HepG2 (cell line): ENCODE measurements at regions not wholly inside any gene's neighbourhood (a gene's known extent, or its start where the extent isn't known, plus 50 kb on each side); places are given as distances from the start of the nearest gene placed in this dataset.

ENCODE experiments used
- AGO1 ChIP-seq: fragments of 200-400 bp; formaldehyde crosslinking; IDR thresholded peaks from 2 replicates; pipeline ENCODE4 v1.6.1; 2017; ENCODE audit warnings: mild to moderate bottlenecking, low read depth, low read length, moderate library complexity; ENCODE audit not compliant: poor library complexity, severe bottlenecking
- AKNA ChIP-seq: sonication (generic); formaldehyde crosslinking; IDR thresholded peaks from 2 replicates; pipeline ENCODE4 v1.4.0; 2020; ENCODE audit warnings: missing genetic modification reagents, borderline replicate concordance
- ATAD3A ChIP-seq: sonication (generic); formaldehyde crosslinking; IDR thresholded peaks from 2 replicates; pipeline ENCODE4 v1.4.0; 2020; ENCODE audit warnings: missing genetic modification reagents
- CEBPZ ChIP-seq: IDR thresholded peaks from 2 replicates; pipeline ENCODE4 v1.6.1; 2012; ENCODE audit warnings: low read length, improper control_type of control experiment
- CENPX ChIP-seq: sonication (generic); formaldehyde crosslinking; IDR thresholded peaks from 2 replicates; pipeline ENCODE4 v1.9.0; 2021; ENCODE audit warnings: mild to moderate bottlenecking, missing genetic modification reagents, moderate library complexity
- FOXA1 ChIP-seq, 2 experiments: fragments of 450-650 bp in 1 of 2; sonication (generic) in 1 of 2; formaldehyde crosslinking in 1 of 2; IDR thresholded peaks; 2 replicates each; pipeline versions ENCODE4 v1.4.0 to v1.6.1; 2016 to 2020; ENCODE audit warnings: missing genetic modification reagents in 1 of 2
- GMEB2 ChIP-seq: IDR thresholded peaks from 2 replicates; pipeline ENCODE4 v1.6.1; 2016; ENCODE audit warnings: missing biosample characterization, missing genetic modification reagents, low read depth
- HMG20B ChIP-seq: conservative IDR thresholded peaks from 2 replicates; pipeline ENCODE4 v1.6.1; 2016; ENCODE audit warnings: missing genetic modification reagents, missing compliant biosample characterization
- KMT2B ChIP-seq: IDR thresholded peaks from 2 replicates; pipeline ENCODE4 v1.6.1; 2016; ENCODE audit warnings: missing genetic modification reagents, missing compliant biosample characterization
- MTA1 ChIP-seq: sonication (generic); formaldehyde crosslinking; IDR thresholded peaks from 2 replicates; pipeline ENCODE4 v1.4.0; 2020; ENCODE audit warnings: missing genetic modification reagents, mild to moderate bottlenecking, borderline replicate concordance
- NPAS2 ChIP-seq: sonication (generic); formaldehyde crosslinking; IDR thresholded peaks from 2 replicates; pipeline ENCODE4 v1.8.0; 2022; ENCODE audit warnings: mild to moderate bottlenecking, missing genetic modification reagents, borderline replicate concordance
- TOE1 ChIP-seq: sonication (generic); formaldehyde crosslinking; IDR thresholded peaks from 2 replicates; pipeline ENCODE4 v1.4.0; 2020; ENCODE audit warnings: mild to moderate bottlenecking, missing genetic modification reagents
- ZFY ChIP-seq: sonication (generic); formaldehyde crosslinking; IDR thresholded peaks from 2 replicates; pipeline ENCODE4 v1.4.0; 2020; ENCODE audit warnings: missing genetic modification reagents
- ZNF317 ChIP-seq: sonication (generic); formaldehyde crosslinking; IDR thresholded peaks from 2 replicates; pipeline ENCODE4 v1.5.0; 2020; ENCODE audit warnings: mild to moderate bottlenecking, missing genetic modification reagents
- ZNF460 ChIP-seq: sonication (generic); formaldehyde crosslinking; IDR thresholded peaks from 2 replicates; pipeline ENCODE4 v1.5.1; 2020; ENCODE audit warnings: missing genetic modification reagents, mild to moderate bottlenecking, borderline replicate concordance
- ZNF629 ChIP-seq: sonication (generic); formaldehyde crosslinking; conservative IDR thresholded peaks from 2 replicates; pipeline ENCODE4 v1.5.0; 2020; ENCODE audit warnings: missing genetic modification reagents
- ZNF737 ChIP-seq: sonication (generic); formaldehyde crosslinking; IDR thresholded peaks from 2 replicates; pipeline ENCODE4 v1.5.0; 2020; ENCODE audit warnings: missing genetic modification reagents, mild to moderate bottlenecking, borderline replicate concordance
- ZNF792 ChIP-seq: IDR thresholded peaks from 2 replicates; pipeline ENCODE4 v1.6.1; 2016

- TF ChIP-seq GMEB2 (CRISPR knock-in tag) (no peak; the same call in 1 of the 2 replicates), TOE1 (CRISPR knock-in tag) (peak; percentile 82; the same call in 1 of the 2 replicates), ZNF792 (CRISPR knock-in tag) (peak; percentile 76), CEBPZ (no peak), ZNF629 (CRISPR knock-in tag) (no peak; the same call in 1 of the 2 replicates), ZNF460 (no peak), CENPX (CRISPR knock-in tag) (no peak), ZFY (CRISPR knock-in tag) (0 out of 2 replicates have a peak, but pooled peaks have one; percentile 19), HMG20B (peak; percentile 65; the same call in 1 of the 2 replicates), KMT2B (CRISPR knock-in tag) (peak; percentile 57), ZNF317 (CRISPR knock-in tag) (0 out of 2 replicates have a peak, but pooled peaks have one; percentile 55), FOXA1 (IDR thresholded peaks at IDR 0.05) (no peak), FOXA1 (CRISPR knock-in tag; IDR thresholded peaks at IDR 0.05) (peak; percentile 76), AGO1 (no peak), AKNA (CRISPR knock-in tag) (no peak), NPAS2 (CRISPR knock-in tag) (no peak), MTA1 (CRISPR knock-in tag) (no peak), ZNF737 (CRISPR knock-in tag) (no peak), ATAD3A (CRISPR knock-in tag) (no peak)
These were observed 175.4 kb upstream of the ZNF217 start (continued) for GRCh38 chr20:53769041-53769440.
